Neuronal stem cell (in vitro differentiated cells): ENCODE measurements at regions not wholly inside any gene's neighbourhood (a gene's known extent, or its start where the extent isn't known, plus 50 kb on each side); places are given as distances from the start of the nearest gene placed in this dataset.
"Not testable (repeated sequence)": the region's sequence is repeated elsewhere in the genome, so short reads cannot be mapped to it uniquely, and the experiment has no call there.

Experiments
- DNase-seq: peaks from one replicate; pipeline ENCODE4 v3.0.0-alpha.2; 2013; ENCODE audit warnings: low spot score
- H2AFZ ChIP-seq: one replicate; pipeline ENCODE4 v1.6.1; 2013; ENCODE audit warnings: mild to moderate bottlenecking, low read length, inconsistent platforms
- H2AK5ac ChIP-seq: 2 replicates; pipeline ENCODE4 v1.6.1; 2013; ENCODE audit warnings: low read depth, mild to moderate bottlenecking, inconsistent platforms, low read length, moderate library complexity, mixed read lengths
- H2BK120ac ChIP-seq: 2 replicates; pipeline ENCODE4 v1.6.1; 2013; ENCODE audit warnings: low read depth, mild to moderate bottlenecking, inconsistent platforms, low read length, moderate library complexity, mixed read lengths
- H2BK12ac ChIP-seq: one replicate; pipeline ENCODE4 v1.6.1; 2013; ENCODE audit warnings: low read length, inconsistent platforms
- H2BK15ac ChIP-seq: 2 replicates; pipeline ENCODE4 v1.6.1; 2013; ENCODE audit warnings: mild to moderate bottlenecking, low read length, inconsistent platforms, mixed read lengths
- H2BK5ac ChIP-seq: one replicate; pipeline ENCODE4 v1.6.1; 2013; ENCODE audit warnings: inconsistent platforms, mild to moderate bottlenecking, low read length, moderate library complexity
- H3K14ac ChIP-seq: one replicate; pipeline ENCODE4 v1.6.1; 2013; ENCODE audit warnings: low read length, inconsistent platforms
- H3K18ac ChIP-seq: 2 replicates; pipeline ENCODE4 v1.6.1; 2013; ENCODE audit warnings: low read length, inconsistent platforms
- H3K23ac ChIP-seq: 2 replicates; pipeline ENCODE4 v1.6.1; 2013; ENCODE audit warnings: low read depth, mild to moderate bottlenecking, mixed read lengths, low read length, inconsistent platforms; ENCODE audit not compliant: poor library complexity
- H3K27ac ChIP-seq: replicated peaks from 3 replicates; pipeline ENCODE4 v1.5.1; 2013; ENCODE audit warnings: low read length, inconsistent platforms
- H3K27me3 ChIP-seq, 3 experiments: 2 replicates each; pipeline ENCODE4 v1.6.1; 2013; ENCODE audit warnings: low read length in 3 of 3, mild to moderate bottlenecking in 2 of 3, inconsistent platforms in 1 of 3, low read depth in 1 of 3, mixed read lengths in 1 of 3, moderate library complexity in 1 of 3; ENCODE audit not compliant: control insufficient read depth in 3 of 3, insufficient read depth in 3 of 3
- H3K36me3 ChIP-seq, 2 donors: replicated peaks in 1 of 2; 2 replicates each; pipeline ENCODE4 v1.6.1; 2013; ENCODE audit warnings: low read length in 2 of 2; ENCODE audit not compliant: control insufficient read depth in 2 of 2, insufficient read depth in 2 of 2
- H3K4ac ChIP-seq: 2 replicates; pipeline ENCODE4 v1.6.1; 2013; ENCODE audit warnings: inconsistent platforms, mild to moderate bottlenecking, low read length, moderate library complexity
- H3K4me1 ChIP-seq, 2 donors: 1 replicate in 1 of 2; 2 replicates in 1 of 2; pipeline ENCODE4 v1.6.1; 2013; ENCODE audit warnings: low read length in 2 of 2, low read depth in 1 of 2; ENCODE audit not compliant: control insufficient read depth in 2 of 2, insufficient read depth in 1 of 2
- H3K4me2 ChIP-seq: one replicate; pipeline ENCODE4 v1.6.1; 2013; ENCODE audit warnings: mild to moderate bottlenecking, low read length, inconsistent platforms; ENCODE audit not compliant: insufficient read depth, poor library complexity, severe bottlenecking
- H3K4me3 ChIP-seq, 2 donors: 2 replicates each; pipeline ENCODE4 v1.5.1; 2013; ENCODE audit warnings: low read length in 2 of 2, mild to moderate bottlenecking in 2 of 2, inconsistent platforms in 1 of 2, moderate library complexity in 1 of 2
- H3K79me1 ChIP-seq: one replicate; pipeline ENCODE4 v1.6.1; 2013; ENCODE audit warnings: low read depth, mild to moderate bottlenecking, inconsistent platforms, low read length, moderate library complexity
- H3K9ac ChIP-seq: one replicate; pipeline ENCODE4 v1.6.1; 2013; ENCODE audit warnings: mild to moderate bottlenecking, low read depth, low read length, inconsistent platforms; ENCODE audit not compliant: poor library complexity
- H3K9me3 ChIP-seq, 2 donors: replicated peaks in 1 of 2; 2 replicates each; pipeline versions ENCODE3 to v1.6.1; 2013; ENCODE audit warnings: low read length in 2 of 2, mild to moderate bottlenecking in 2 of 2, inconsistent platforms in 1 of 2, low read depth in 1 of 2, mixed read lengths in 1 of 2, moderate library complexity in 1 of 2; ENCODE audit not compliant: control insufficient read depth in 2 of 2, insufficient read depth in 1 of 2
- H4K8ac ChIP-seq: one replicate; pipeline ENCODE4 v1.6.1; 2013; ENCODE audit warnings: low read depth, mild to moderate bottlenecking, inconsistent platforms, low read length, moderate library complexity
- H4K91ac ChIP-seq: one replicate; pipeline ENCODE4 v1.6.1; 2013; ENCODE audit warnings: low read length, low read depth, mild to moderate bottlenecking, inconsistent platforms; ENCODE audit not compliant: poor library complexity
- WGBS, 2 donors: extraction: QIAGEN DNeasy Blood & Tissue Kit; methylation state at CpG; one replicate each; pipeline ENCODE4 v1.1.7; 2013; ENCODE audit warnings: missing lambda C conversion rate in 2 of 2, mixed read lengths in 1 of 2; ENCODE audit not compliant: insufficient read length in 2 of 2, insufficient replicate concordance in 1 of 2; ENCODE audit errors: extremely low coverage in 2 of 2; 5-methylcytosine and 5-hydroxymethylcytosine counted together

DNA sequence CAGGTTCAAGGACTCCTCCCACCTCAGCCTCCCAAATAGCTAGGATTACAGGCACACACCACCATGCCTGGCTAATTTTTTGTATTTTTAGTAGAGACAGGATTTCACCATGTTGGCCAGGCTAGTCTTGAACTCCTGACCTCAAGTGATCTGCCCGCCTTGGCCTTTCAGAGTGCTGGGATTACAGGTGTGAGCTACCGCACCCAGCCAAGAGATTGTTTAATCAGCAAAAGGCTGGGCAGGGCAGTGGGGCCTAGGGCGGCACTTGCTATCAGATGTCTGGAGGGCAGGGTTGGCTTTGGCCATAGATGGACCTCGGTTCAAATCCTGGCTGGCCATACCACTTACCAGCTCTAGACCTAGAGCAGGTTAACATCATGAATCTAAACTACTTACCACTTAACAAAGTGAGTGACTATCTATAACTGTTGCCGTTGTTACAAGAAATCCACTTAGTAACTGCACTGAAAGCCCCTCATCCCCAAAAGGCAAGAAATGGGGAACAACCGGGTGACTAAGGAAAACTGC is 60.9 kb upstream of the BCL2L14 start:
- H2AFZ ChIP-seq, H3K27me3 ChIP-seq, H2BK15ac ChIP-seq, H3K79me1 ChIP-seq, H3K9ac ChIP-seq, H3K23ac ChIP-seq, H3K9me3 ChIP-seq, H2BK12ac ChIP-seq, H4K91ac ChIP-seq, H3K4me2 ChIP-seq, H3K18ac ChIP-seq, H2BK120ac ChIP-seq, DNase-seq, H3K4ac ChIP-seq, H2AK5ac ChIP-seq, H3K14ac ChIP-seq, H3K27ac ChIP-seq, H2BK5ac ChIP-seq, H4K8ac ChIP-seq, H3K36me3 ChIP-seq, H3K4me3 ChIP-seq: not testable (repeated sequence)
- WGBS, 2 donors, result no CpG with 5 or more reads among the region's 6 CpGs
- peaks cover 2 to 25% of the 10 kb centered on the region in 2 donors for H3K4me1 ChIP-seq

DNA sequence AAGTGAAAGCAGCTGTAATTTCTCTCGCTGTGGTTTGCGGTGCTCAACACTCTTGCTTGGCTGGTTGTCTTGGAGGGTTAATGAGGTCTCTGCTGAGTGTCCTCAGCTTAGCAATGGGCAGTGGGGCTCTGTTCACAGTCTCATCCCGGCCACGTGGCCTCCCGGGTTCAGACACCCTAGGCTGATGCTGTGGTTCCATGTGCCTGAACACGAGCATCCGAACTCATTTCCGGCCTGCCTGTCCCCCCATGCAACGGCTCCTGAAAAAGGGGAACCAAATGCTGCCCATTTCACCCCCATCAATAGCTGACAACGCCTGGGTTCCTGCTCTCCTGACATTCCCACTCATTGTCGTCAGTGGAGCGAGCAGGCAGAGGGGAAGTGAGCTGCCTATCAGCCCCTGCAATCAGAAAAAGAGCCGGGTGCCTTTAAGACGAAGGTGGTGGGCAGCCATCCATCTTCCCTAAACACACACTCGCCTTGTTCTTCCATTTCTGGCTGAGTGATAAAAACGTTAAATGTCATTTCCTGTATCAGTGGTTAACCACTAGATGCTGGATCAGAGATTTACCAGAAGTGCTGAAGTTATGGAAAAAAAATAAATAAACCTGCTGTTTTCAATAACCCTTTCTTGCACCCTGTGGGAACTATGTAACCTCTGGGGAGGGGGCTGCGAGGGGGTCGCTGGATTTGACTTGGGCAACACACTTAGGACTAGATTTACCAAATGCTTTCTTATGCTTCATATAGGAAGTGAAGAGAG is 60.3 kb upstream of the BCL2L14 start:
- Histone ChIP-seq H3K18ac (peak overlapping the region; percentile 33), H2AFZ (no peak overlapping the region), H2BK5ac (no peak overlapping the region), H4K91ac (no peak overlapping the region), H2AK5ac (no peak overlapping the region), H3K4me1 (peaks cover 2 to 25% of the 10 kb centered on the region in 2 donors), H3K9me3 (no peaks in the 10 kb centered on the region), H3K4me3 (no peak overlapping the region), H2BK12ac (no peak overlapping the region), H3K79me1 (no peaks in the 10 kb centered on the region), H4K8ac (no peak overlapping the region), H3K23ac (no peak overlapping the region), H2BK120ac (no peak overlapping the region), H3K27ac (no peak overlapping the region), H2BK15ac (no peak overlapping the region), H3K14ac (no peak overlapping the region), H3K9ac (peak overlapping the region; percentile 39), H3K4me2 (no peak overlapping the region), H3K27me3 (peaks cover 0 to 3% (median 0%) of the 10 kb centered on the region in 3 experiments), H3K36me3 (no peaks in the 10 kb centered on the region), H3K4ac (no peak overlapping the region)
- WGBS, 2 donors, result no CpG with 5 or more reads among the region's 18 CpGs
- no peak for DNase-seq

DNA sequence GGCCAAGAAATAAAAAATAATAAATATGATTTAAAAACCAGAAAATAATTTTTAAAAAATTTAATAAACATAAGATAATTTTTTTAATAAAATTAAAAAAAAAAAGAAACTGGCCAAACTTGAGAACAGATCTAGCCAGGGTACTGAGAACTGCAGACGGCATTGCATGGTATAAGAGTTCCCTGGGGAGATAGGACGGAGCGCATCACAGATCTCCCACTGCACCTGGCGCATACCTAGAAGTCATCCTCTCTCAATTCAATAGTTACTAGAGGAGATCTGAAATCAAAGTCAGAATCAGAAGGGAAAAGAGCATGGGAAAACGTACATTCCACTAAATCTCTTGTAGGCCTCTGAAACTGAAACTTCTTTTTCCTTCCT is 58.9 kb upstream of the BCL2L14 start:
- Histone ChIP-seq H3K4me1 (peaks cover 2 to 25% of the 10 kb centered on the region in 2 donors), H3K23ac (no peak overlapping the region), H2AFZ (no peak overlapping the region), H3K14ac (no peak overlapping the region), H4K8ac (no peak overlapping the region), H3K18ac (no peak overlapping the region), H2BK5ac (peak overlapping the region; percentile 40), H3K27me3 (peaks cover 0 to 3% (median 3%) of the 10 kb centered on the region in 3 experiments), H3K4me3 (no peak overlapping the region), H3K27ac (no peak overlapping the region), H3K36me3 (no peaks in the 10 kb centered on the region), H3K9me3 (no peaks in the 10 kb centered on the region), H3K79me1 (no peaks in the 10 kb centered on the region), H3K4ac (no peak overlapping the region), H2AK5ac (no peak overlapping the region), H4K91ac (no peak overlapping the region), H2BK120ac (no peak overlapping the region), H3K4me2 (no peak overlapping the region), H2BK12ac (no peak overlapping the region), H3K9ac (no peak overlapping the region), H2BK15ac (no peak overlapping the region)
- DNase-seq, result no peak
- no CpG with 5 or more reads among the region's 5 CpGs for WGBS, 2 donors

DNA sequence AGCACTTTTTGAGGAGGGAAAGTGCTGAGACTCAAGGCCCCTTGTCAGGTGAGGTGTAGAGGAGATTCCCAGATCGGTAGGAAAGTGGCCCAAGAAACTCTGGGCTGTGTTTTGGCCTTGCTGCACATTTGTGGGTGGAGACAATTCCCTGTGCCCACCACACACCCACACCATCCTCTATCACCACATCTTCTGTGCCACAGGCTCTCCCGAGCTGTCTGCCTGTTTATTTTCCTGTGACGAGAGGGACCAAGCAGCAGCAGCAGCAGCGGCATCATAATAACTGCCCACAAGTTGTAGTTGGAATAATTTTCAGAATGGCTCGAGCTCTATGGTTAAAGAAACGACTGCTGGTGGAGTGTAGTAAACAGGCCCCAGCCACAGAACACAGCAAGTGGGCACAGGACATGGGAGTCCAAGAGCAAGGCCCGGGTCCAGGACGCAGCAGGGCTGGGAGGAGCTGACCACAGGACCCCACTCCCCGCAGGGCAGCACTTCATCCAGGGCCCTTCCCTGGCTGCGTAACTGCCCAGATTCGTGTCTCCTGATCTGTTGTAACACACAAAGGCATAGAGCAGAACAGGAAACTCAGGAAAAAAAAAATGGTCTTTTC is 55.6 kb upstream of the BCL2L14 start:
- Histone ChIP-seq H4K8ac (no peak overlapping the region), H2BK120ac (peak overlapping the region; percentile 2), H3K27me3 (peaks cover 0 to 3% (median 3%) of the 10 kb centered on the region in 3 experiments), H3K9ac (no peak overlapping the region), H2BK12ac (no peak overlapping the region), H3K4me1 (peaks cover 2 to 14% of the 10 kb centered on the region in 2 donors), H2BK15ac (no peak overlapping the region), H2AK5ac (peak overlapping the region; percentile 48), H3K14ac (no peak overlapping the region), H3K4me2 (no peak overlapping the region), H2AFZ (no peak overlapping the region), H3K79me1 (no peaks in the 10 kb centered on the region), H3K27ac (no peak overlapping the region), H3K36me3 (no peaks in the 10 kb centered on the region), H3K18ac (no peak overlapping the region), H3K9me3 (no peaks in the 10 kb centered on the region), H4K91ac (no peak overlapping the region), H3K4me3 (no peak overlapping the region), H3K23ac (no peak overlapping the region), H3K4ac (no peak overlapping the region), H2BK5ac (no peak overlapping the region)
- WGBS, 2 donors, result no CpG with 5 or more reads among the region's 11 CpGs
- no peak for DNase-seq
